HFFc6 (cell line): ENCODE measurements at regions not wholly inside any gene's neighbourhood (a gene's known extent, or its start where the extent isn't known, plus 50 kb on each side); places are given as distances from the start of the nearest gene placed in this dataset.
"Not testable (repeated sequence)": the region's sequence is repeated elsewhere in the genome, so short reads cannot be mapped to it uniquely, and the experiment has no call there.

Source experiments
- DNase-seq: peaks from one replicate; pipeline ENCODE4 v3.0.0-alpha.2; 2018
- H3K27ac Mint-ChIP-seq: 2 replicates; pipeline ENCODE4 v1.8.0; 2020; ENCODE audit warnings: mild to moderate bottlenecking, mixed read lengths
- H3K27me3 Mint-ChIP-seq: 2 replicates; pipeline ENCODE4 v1.8.0; 2021; ENCODE audit warnings: mild to moderate bottlenecking, moderate library complexity, mixed read lengths; ENCODE audit not compliant: insufficient read depth
- H3K36me3 Mint-ChIP-seq: 2 replicates; pipeline ENCODE4 v1.8.0; 2021; ENCODE audit warnings: low read depth, mixed read lengths
- H3K4me1 Mint-ChIP-seq: 2 replicates; pipeline ENCODE4 v1.8.0; 2020; ENCODE audit warnings: low read depth, mixed read lengths
- H3K4me3 Mint-ChIP-seq: 2 replicates; pipeline ENCODE4 v1.8.0; 2020; ENCODE audit warnings: mild to moderate bottlenecking, moderate library complexity, mixed read lengths
- H3K9me3 Mint-ChIP-seq: 2 replicates; pipeline ENCODE4 v1.8.0; 2020; ENCODE audit warnings: mild to moderate bottlenecking, mixed read lengths
- CTCF ChIP-seq: fragments of 200-600 bp; sonication (generic); IDR thresholded peaks from 2 replicates; pipeline ENCODE4 v1.5.0; 2021; ENCODE audit warnings: antibody characterized with exemption, mild to moderate bottlenecking

- H3K27me3 Mint-ChIP-seq: no peaks in the 10 kb centered on the region
- no peak overlapping the region for H3K4me3 Mint-ChIP-seq
- H3K27ac Mint-ChIP-seq: no peak overlapping the region
- H3K36me3 Mint-ChIP-seq: no peaks in the 10 kb centered on the region
- H3K4me1 Mint-ChIP-seq: no peaks in the 10 kb centered on the region
- no peak for DNase-seq
- TF ChIP-seq CTCF: no peak
- H3K9me3 Mint-ChIP-seq: peaks cover 10% of the 10 kb centered on the region
Observed at GRCh38 chr3:28155631-28156030, 85.8 kb upstream of the CMC1 start.

GRCh38 chr3:28156599-28156998 is 84.8 kb upstream of the CMC1 start:
- H3K4me1 Mint-ChIP-seq, H3K36me3 Mint-ChIP-seq, H3K27ac Mint-ChIP-seq, H3K27me3 Mint-ChIP-seq, H3K4me3 Mint-ChIP-seq, DNase-seq: not testable (repeated sequence)
- peaks cover 15% of the 10 kb centered on the region for H3K9me3 Mint-ChIP-seq

GRCh38 chr3:28171962-28172361 is 69.5 kb upstream of the CMC1 start:
- no peak overlapping the region for H3K27ac Mint-ChIP-seq

GRCh38 chr3:28172748-28173147 is 68.7 kb upstream of the CMC1 start:
- H3K27ac Mint-ChIP-seq: no peak overlapping the region
- no peak for DNase-seq
- no peak overlapping the region for H3K4me3 Mint-ChIP-seq
- H3K36me3 Mint-ChIP-seq: no peaks in the 10 kb centered on the region
- TF ChIP-seq CTCF: no peak
- peaks cover 4% of the 10 kb centered on the region; the same call in 1 of the 2 replicates for H3K9me3 Mint-ChIP-seq
- H3K27me3 Mint-ChIP-seq: no peaks in the 10 kb centered on the region; the same call in 1 of the 2 replicates
- H3K4me1 Mint-ChIP-seq: no peaks in the 10 kb centered on the region

More at GRCh38 chr3:28171962-28172361, 69.5 kb upstream of the CMC1 start:
- Mint-ChIP-seq H3K4me1 (no peaks in the 10 kb centered on the region), H3K9me3 (peaks cover 4% of the 10 kb centered on the region; the same call in 1 of the 2 replicates), H3K36me3 (no peaks in the 10 kb centered on the region), H3K4me3 (no peak overlapping the region), H3K27me3 (no peaks in the 10 kb centered on the region; the same call in 1 of the 2 replicates)
- DNase-seq: no peak
- TF ChIP-seq CTCF: no peak

GRCh38 chr3:28173836-28174235 is 67.6 kb upstream of the CMC1 start:
- H3K27me3 Mint-ChIP-seq: no peaks in the 10 kb centered on the region; the same call in 1 of the 2 replicates
- peaks cover 4% of the 10 kb centered on the region; the same call in 1 of the 2 replicates for H3K9me3 Mint-ChIP-seq
- no peak for TF ChIP-seq CTCF
- H3K36me3 Mint-ChIP-seq: no peaks in the 10 kb centered on the region
- no peaks in the 10 kb centered on the region for H3K4me1 Mint-ChIP-seq
- H3K27ac Mint-ChIP-seq: no peak overlapping the region
- H3K4me3 Mint-ChIP-seq: no peak overlapping the region
- DNase-seq: no peak

- Mint-ChIP-seq H3K4me1 (no peaks in the 10 kb centered on the region), H3K4me3 (no peak overlapping the region), H3K9me3 (peaks cover 4% of the 10 kb centered on the region; the same call in 1 of the 2 replicates), H3K27me3 (no peaks in the 10 kb centered on the region), H3K36me3 (no peaks in the 10 kb centered on the region), H3K27ac (no peak overlapping the region)
- DNase-seq: no peak
- no peak for TF ChIP-seq CTCF
Observed at GRCh38 chr3:28186748-28187147, 54.7 kb upstream of the CMC1 start.
